B cell (primary cell): ENCODE measurements at regions not wholly inside any gene's neighbourhood (a gene's known extent, or its start where the extent isn't known, plus 50 kb on each side); places are given as distances from the start of the nearest gene placed in this dataset.

Experiments used
- ATAC-seq: fragments of 200-7000 bp; cut with Tn5 transposase; one replicate; pipeline ENCODE4 v1.10.0; 2021; ENCODE audit warnings: low read depth, mild to moderate bottlenecking, moderate number of reproducible peaks, moderate library complexity
- CTCF ChIA-PET: fragments of 350-600 bp; sonication (Branson Sonifier 250); formaldehyde crosslinking; loops from one replicate; lab custom pipeline; 2021; ENCODE audit warnings: antibody characterized with exemption, inconsistent platforms; lab: Charles Lee
- POLR2A ChIA-PET: fragments of 350-600 bp; sonication (Branson Sonifier 250); formaldehyde crosslinking; loops from one replicate; lab custom pipeline; 2021; ENCODE audit warnings: antibody characterized with exemption; lab: Charles Lee
- DNase-seq: peaks from one replicate; pipeline ENCODE4 v3.0.0; 2013
- H2AFZ ChIP-seq: 2 replicates; pipeline ENCODE4 v1.6.1; 2012; ENCODE audit warnings: mild to moderate bottlenecking, low read depth, low read length; ENCODE audit not compliant: insufficient read depth, poor library complexity, severe bottlenecking
- H3K27ac ChIP-seq, 2 donors: 1 replicate in 1 of 2; 2 replicates in 1 of 2; pipeline ENCODE4 v1.5.1; 2012 to 2013; ENCODE audit warnings: low read length in 2 of 2, mild to moderate bottlenecking in 2 of 2, moderate library complexity in 1 of 2
- H3K27me3 ChIP-seq, 4 experiments: fragments of 200-600 bp in 1 of 4; sonication (generic) in 1 of 4; replicated peaks in 1 of 4; 1 replicate in 2 of 4; 2 replicates in 2 of 4; pipeline versions ENCODE4 v1.6.1 to v1.7.0; 2013 to 2016; ENCODE audit warnings: low read length in 3 of 4, mild to moderate bottlenecking in 2 of 4, mixed read lengths in 1 of 4, moderate library complexity in 1 of 4; ENCODE audit not compliant: insufficient read depth in 4 of 4, control insufficient read depth in 3 of 4; ENCODE audit errors: control extremely low read depth in 1 of 4
- H3K36me3 ChIP-seq, 2 experiments: replicated peaks in 1 of 2; 1 replicate in 1 of 2; 2 replicates in 1 of 2; pipeline versions ENCODE4 v1.6.1 to v1.7.1; 2013; ENCODE audit warnings: low read length in 1 of 2; ENCODE audit not compliant: insufficient read depth in 2 of 2, control insufficient read depth in 1 of 2; ENCODE audit errors: control extremely low read depth in 1 of 2, extremely low read depth in 1 of 2
- H3K4me1 ChIP-seq, 2 donors: fragments of 200-600 bp in 1 of 2; sonication (generic) in 1 of 2; 1 replicate in 1 of 2; 2 replicates in 1 of 2; pipeline versions ENCODE4 v1.5.1 to v1.6.1; 2013 to 2017; ENCODE audit warnings: low read length in 2 of 2; ENCODE audit not compliant: control insufficient read depth in 2 of 2, insufficient read depth in 2 of 2
- H3K4me2 ChIP-seq: replicated peaks from 2 replicates; pipeline ENCODE3; 2012; ENCODE audit warnings: mild to moderate bottlenecking, low read depth, low read length; ENCODE audit not compliant: poor library complexity, severe bottlenecking
- H3K4me3 ChIP-seq, 5 experiments: fragments of 200-600 bp in 1 of 5; sonication (generic) in 1 of 5; 1 replicate in 3 of 5; 2 replicates in 2 of 5; pipeline versions ENCODE4 v1.5.1 to v1.7.0; 2011 to 2016; ENCODE audit warnings: low read length in 4 of 5, mild to moderate bottlenecking in 4 of 5, low read depth in 2 of 5, control low read depth in 1 of 5, moderate library complexity in 1 of 5; ENCODE audit not compliant: insufficient read depth in 1 of 5; ENCODE audit errors: control extremely low read depth in 1 of 5, extremely low read depth in 1 of 5
- H3K79me2 ChIP-seq: fragments of 200-600 bp; sonication (generic); one replicate; pipeline ENCODE4 v1.6.0; 2016; ENCODE audit warnings: low read length; ENCODE audit not compliant: control insufficient read depth, insufficient read depth
- H3K9ac ChIP-seq: fragments of 200-600 bp; sonication (generic); 2 replicates; pipeline ENCODE4 v1.6.1; 2017; ENCODE audit warnings: mild to moderate bottlenecking, low read length, moderate library complexity
- H3K9me3 ChIP-seq, 3 donors: one replicate each; pipeline versions ENCODE4 v1.6.1 to v1.7.1; 2013; ENCODE audit warnings: low read length in 2 of 3; ENCODE audit not compliant: control insufficient read depth in 2 of 3, insufficient read depth in 1 of 3; ENCODE audit errors: control extremely low read depth in 1 of 3
- H4K20me1 ChIP-seq: 2 replicates; pipeline ENCODE4 v1.6.0; 2012; ENCODE audit warnings: mild to moderate bottlenecking, low read length; ENCODE audit not compliant: insufficient read depth, control insufficient read depth, poor library complexity, severe bottlenecking
- H3K27ac Mint-ChIP-seq: one replicate; pipeline ENCODE4 v1.8.0; 2021; ENCODE audit warnings: mixed read lengths
- H3K27me3 Mint-ChIP-seq: one replicate; pipeline ENCODE4 v1.8.0; 2021; ENCODE audit warnings: mixed read lengths
- H3K4me1 Mint-ChIP-seq: one replicate; pipeline ENCODE4 v1.8.0; 2021; ENCODE audit warnings: mixed read lengths
- H3K4me3 Mint-ChIP-seq: one replicate; pipeline ENCODE4 v1.8.0; 2021; ENCODE audit warnings: mixed read lengths
- H3K9me3 Mint-ChIP-seq: one replicate; pipeline ENCODE4 v1.8.0; 2022; ENCODE audit warnings: mixed read lengths; ENCODE audit not compliant: insufficient read depth
- CTCF ChIP-seq: fragments of 200-600 bp; IDR thresholded peaks from one replicate; pipeline ENCODE4 v1.8.0; 2022; ENCODE audit warnings: antibody characterized with exemption, mild to moderate bottlenecking
- EZH2 ChIP-seq: IDR thresholded peaks from 2 replicates; pipeline ENCODE4 v1.6.1; 2012; ENCODE audit warnings: borderline replicate concordance, low read depth, mild to moderate bottlenecking, moderate library complexity, low read length; ENCODE audit not compliant: insufficient read depth, poor library complexity, severe bottlenecking
- WGBS: methylation state at CpG from one replicate; pipeline ENCODE4 v1.1.5; 2013; ENCODE audit warnings: missing lambda C conversion rate; ENCODE audit not compliant: insufficient coverage; 5-methylcytosine and 5-hydroxymethylcytosine counted together
- intact Hi-C: fragments of 100-400 bp; cut with micrococcal nuclease; formaldehyde crosslinking; loops from one replicate; pipeline ENCODE4 v1.10.0; 2022

- no peaks in the 10 kb centered on the region for H4K20me1 ChIP-seq
- intact Hi-C loops, result no loop called here
- ATAC-seq, result no peak
- H3K27me3 Mint-ChIP-seq, result no peaks in the 10 kb centered on the region
- no peak for TF ChIP-seq CTCF
- TF ChIP-seq EZH2, result no peak
- no peaks in the 10 kb centered on the region for H3K79me2 ChIP-seq
- no peaks in the 10 kb centered on the region for H3K4me1 ChIP-seq
- no peak overlapping the region for H3K27ac ChIP-seq
- no peaks in the 10 kb centered on the region for H3K9me3 Mint-ChIP-seq
- no peaks in the 10 kb centered on the region for H3K36me3 ChIP-seq
- H3K4me3 Mint-ChIP-seq, result no peak overlapping the region
- H3K27ac Mint-ChIP-seq, result no peak overlapping the region
- DNase-seq, result no peak
- no peaks in the 10 kb centered on the region for H3K4me1 Mint-ChIP-seq
- H3K4me3 ChIP-seq, result no peak overlapping the region
- no peak overlapping the region for H3K9ac ChIP-seq
- peaks cover 0 to 3% (median 0%) of the 10 kb centered on the region in 3 donors for H3K9me3 ChIP-seq
- no peak overlapping the region for H3K4me2 ChIP-seq
- no peaks in the 10 kb centered on the region for H3K27me3 ChIP-seq
- WGBS, result 93% methylated on average over 4 of the region's 5 CpGs
- ChIA-PET POLR2A (no interaction called here), CTCF (no interaction called here)
- H2AFZ ChIP-seq, result no peak overlapping the region
Observed at GRCh38 chr6:48318670-48319069, 207.7 kb upstream of the PTCHD4 start.

DNA sequence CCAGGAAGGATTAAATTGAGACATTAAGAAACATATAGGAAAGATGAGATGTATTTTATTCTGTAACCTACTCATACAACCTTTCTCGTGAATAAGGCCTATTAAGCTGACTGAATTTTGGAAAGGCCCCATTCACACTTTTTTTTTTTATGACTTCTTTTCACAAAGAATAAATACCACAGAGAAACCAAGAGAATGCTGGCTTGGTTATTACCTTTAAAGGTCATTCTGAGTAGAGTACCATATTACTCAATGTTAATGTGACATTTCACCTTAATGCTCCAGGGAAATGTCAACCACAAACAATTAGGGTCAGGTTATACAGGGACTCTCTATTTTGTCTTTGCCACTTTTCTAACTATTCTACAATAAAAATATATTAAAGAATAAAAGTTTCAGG is 204.9 kb upstream of the PTCHD4 start:
- ATAC-seq (no peak), DNase-seq (no peak)
- H3K27ac Mint-ChIP-seq, result no peak overlapping the region
- no peak overlapping the region for H3K4me3 ChIP-seq
- no CpG with 5 or more reads among the region's 1 CpG for WGBS
- H2AFZ ChIP-seq, result no peak overlapping the region
- no peaks in the 10 kb centered on the region for H3K4me1 ChIP-seq
- no peaks in the 10 kb centered on the region for H3K27me3 Mint-ChIP-seq
- peaks cover 0 to 3% (median 0%) of the 10 kb centered on the region in 3 donors for H3K9me3 ChIP-seq
- H3K36me3 ChIP-seq, result no peaks in the 10 kb centered on the region
- no peaks in the 10 kb centered on the region for H4K20me1 ChIP-seq
- no peak overlapping the region for H3K9ac ChIP-seq
- CTCF ChIA-PET, result no interaction called here
- H3K9me3 Mint-ChIP-seq, result no peaks in the 10 kb centered on the region
- no peaks in the 10 kb centered on the region for H3K4me1 Mint-ChIP-seq
- TF ChIP-seq EZH2 (no peak), CTCF (no peak)
- no peaks in the 10 kb centered on the region for H3K27me3 ChIP-seq
- intact Hi-C loops, result no loop called here
- no peak overlapping the region for H3K4me2 ChIP-seq
- H3K27ac ChIP-seq, result no peak overlapping the region
- POLR2A ChIA-PET, result no interaction called here
- no peaks in the 10 kb centered on the region for H3K79me2 ChIP-seq
- no peak overlapping the region for H3K4me3 Mint-ChIP-seq
